ENCODE measurements at regions not wholly inside any gene's neighbourhood (a gene's known extent, or its start where the extent isn't known, plus 50 kb on each side); places are given as distances from the start of the nearest gene placed in this dataset.
"Not testable (repeated sequence)": the region's sequence is repeated elsewhere in the genome, so short reads cannot be mapped to it uniquely, and the experiment has no call there.

DNA sequence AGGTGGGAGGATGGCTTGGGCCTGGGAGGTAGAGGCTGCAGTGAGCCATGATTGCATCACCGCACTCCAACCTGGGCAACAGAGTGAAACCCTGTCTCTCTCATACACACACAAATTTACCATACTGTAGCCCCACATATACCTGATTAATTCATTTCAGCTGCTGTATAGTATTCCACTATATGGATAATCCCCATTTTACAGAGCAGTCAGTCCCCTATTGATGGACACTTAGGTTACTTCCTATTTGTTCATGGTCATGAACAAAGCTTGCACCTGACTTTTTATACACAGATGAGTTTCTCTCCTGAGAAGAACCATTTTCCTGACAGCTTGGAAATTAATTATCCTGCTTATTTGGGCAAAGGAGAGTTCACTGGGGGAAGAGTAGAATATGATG is 59.2 kb downstream of the EMX2 start:
- no peak for DNase-seq (ENCODE audit: low spot score)

DNA sequence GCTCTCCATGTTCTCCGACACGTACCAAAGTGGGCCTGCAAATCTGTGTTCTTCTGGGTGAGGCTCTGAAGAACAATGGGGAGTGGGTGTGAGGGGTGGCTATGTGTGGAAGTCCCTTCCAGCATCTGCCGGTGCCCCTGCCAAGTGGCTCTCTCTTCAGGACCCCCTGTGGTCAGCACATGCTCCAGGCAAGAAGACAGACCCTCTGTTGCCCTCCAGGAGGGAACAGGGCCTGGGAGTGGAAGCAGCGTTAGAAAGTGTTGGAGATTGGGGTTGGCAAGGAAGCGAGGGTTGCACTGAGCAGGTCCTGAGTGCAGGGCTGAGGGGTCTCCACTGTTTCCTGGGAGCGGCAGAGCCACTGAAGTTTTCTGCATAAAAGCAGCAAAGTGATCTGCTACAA is 60.5 kb downstream of the EMX2 start:
- DNase-seq (ENCODE audit: low spot score), result no peak

DNA sequence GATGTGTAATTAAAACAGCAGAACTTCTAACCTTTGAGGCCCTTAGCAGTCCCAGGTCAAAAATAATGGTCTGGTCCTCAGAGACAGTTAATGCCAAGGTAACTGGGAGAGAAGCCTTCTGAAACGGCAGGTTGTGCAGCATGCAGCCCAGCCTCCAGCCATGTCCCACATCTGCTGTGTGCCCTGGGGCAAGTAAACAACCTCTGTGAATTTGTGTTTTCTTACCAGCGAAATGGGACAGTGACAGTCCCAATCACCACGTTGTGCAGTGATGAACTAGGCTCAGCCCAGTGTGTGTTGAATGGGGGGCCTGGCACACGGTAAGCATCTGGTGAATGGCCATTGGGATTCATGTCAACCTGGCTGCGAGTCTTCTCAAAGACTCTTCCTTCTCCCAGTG is 61.2 kb downstream of the EMX2 start:
- DNase-seq (ENCODE audit: low spot score), result no peak

DNA sequence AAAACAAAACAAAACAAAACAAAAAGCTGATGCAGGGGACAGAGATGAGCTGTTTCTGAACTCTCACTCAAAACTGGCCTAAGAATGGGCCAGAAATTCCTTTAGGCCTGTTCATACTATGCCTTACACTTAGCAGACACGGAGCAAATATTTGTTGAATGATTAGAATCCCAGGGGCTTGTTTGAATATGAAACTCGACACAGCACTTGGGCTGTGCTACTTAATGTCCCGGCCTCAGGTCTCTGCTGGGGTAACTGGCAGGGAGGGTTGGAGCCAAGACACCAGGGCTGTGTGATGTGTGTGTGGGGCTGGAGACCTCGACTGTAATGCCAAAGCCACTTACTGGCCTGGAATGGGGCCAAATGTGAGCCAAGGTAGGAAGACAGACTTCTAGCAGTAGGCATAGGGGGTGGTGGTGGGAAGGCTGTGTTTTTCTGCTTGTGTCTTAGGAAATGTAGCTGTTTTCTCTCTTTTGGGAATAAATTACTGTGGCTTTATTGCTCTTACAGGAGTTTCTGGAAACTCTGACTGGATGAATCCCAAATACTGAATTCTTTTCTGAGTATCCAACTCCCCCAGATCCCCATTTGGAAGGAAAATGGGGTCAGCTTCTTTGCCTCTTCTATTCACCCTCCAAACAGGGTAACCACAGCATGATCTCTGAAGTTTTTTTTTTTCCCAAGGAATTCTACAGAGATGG is 66.7 kb downstream of the EMX2 start:
- DNase-seq (ENCODE audit: low spot score), result no peak

DNA sequence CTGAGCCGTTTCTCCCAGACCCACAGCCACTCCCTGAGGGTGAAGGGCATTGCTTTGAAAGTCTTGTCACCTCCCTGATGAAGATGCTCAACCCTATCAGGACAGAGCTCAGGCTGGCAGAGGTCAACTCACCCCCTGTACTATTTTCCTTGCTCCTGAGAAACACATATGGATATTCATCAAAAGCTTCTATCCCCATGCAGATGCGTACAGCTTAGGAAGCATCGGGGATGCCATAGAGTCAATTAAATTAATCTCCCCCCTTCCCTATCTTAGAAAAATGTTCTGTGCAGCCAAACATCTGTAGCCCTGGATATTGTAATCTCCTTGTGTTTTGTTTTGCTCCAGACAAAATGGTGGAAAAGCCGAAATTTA is 67.2 kb downstream of the EMX2 start:
- DNase-seq (ENCODE audit: low spot score), result no peak

DNA sequence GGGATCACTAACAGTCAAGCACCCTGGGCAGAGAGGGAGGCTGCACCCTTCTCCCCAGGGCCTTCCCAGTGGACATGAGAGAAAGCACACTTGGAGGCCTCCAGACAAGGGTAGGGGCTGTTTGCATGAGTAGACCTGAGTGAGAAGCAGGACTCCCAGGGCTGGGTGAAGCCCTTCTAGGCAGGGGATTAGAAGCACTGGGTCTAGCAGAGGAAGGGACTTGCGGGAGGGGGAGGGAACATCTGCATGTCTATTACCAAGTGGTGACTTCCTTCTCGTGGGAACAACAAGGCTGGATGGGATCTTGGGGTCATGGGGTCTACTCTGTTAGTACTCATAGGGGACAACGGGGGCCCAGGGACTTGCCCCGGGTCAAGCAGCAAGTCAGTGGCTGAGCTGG is 67.8 kb downstream of the EMX2 start:
- no peak for DNase-seq (ENCODE audit: low spot score)

DNA sequence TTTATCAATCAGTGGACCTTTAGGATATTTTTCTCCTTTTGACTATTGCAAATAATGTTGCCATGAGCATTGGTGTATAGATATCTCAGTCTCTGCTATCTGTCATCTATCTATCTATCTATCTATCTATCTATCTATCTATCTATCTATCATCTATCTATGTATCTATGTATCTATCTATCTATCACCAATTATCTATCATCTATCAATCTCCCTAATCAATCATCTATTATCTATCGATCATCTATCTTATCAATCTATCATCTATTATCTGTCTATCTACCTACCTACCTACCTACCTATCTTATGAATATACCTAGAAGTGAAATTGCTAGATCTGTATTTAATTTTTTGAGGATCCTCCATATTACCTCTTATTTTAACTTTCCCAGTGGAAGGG is 69.6 kb downstream of the EMX2 start:
- no peak for DNase-seq (ENCODE audit: low spot score)

DNA sequence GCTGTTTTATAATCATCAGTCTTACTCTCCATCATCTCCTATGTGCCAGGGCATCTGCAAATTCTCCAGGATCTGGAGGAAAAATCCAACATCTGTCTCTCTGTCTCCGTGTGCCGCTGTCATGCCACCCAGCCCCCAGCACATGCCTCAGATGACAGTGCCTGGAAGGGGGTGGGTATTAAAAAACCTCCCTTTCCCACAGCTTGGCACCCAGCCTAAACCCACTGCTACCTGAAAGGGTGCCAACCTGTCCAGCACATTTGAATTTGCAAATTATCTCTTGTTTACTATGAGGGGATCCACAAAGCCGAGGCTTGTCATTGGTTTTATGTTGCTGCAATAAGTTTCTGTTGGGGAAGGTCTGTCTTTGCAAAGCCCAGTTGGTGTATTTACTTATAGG is 73.1 kb downstream of the EMX2 start:
- no peak for DNase-seq (ENCODE audit: low spot score)

DNA sequence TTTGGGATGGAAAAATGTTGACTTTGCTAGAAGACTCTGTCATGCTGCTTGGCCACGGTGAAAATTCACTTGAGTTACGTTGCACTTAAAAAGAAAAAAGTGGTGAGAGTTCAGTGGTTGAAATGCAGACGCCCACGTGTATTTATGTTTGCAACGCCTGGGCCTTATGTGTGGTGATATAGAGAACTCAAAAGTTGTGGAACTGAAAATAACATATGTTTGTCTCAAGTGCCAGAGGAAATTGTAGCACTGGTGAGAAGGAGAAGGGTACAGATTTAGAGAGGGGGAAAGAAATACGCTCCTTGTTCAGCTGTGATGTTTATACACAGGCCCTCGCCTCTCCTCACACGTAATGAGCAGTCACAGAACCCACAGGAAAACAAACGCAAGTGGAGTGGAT is 73.6 kb downstream of the EMX2 start:
- no peak for DNase-seq (ENCODE audit: low spot score)

DNA sequence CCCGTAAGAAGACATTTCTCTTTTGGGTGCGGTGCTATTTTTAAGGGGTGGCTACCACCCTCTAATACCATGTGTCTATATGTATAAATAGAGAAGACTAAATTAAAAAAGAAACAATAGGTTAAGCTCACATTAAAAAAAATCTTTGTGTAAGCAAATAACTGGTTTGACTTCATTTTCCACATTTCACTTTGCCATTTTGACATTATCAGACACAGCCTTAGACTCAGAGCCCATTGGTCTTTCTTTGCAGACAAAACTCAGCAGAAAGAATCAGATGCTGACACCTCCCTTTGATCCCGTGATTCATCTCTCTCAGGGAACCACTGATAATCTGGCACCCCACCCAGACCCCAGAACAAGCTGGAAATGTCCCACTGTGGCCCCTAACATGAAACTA is 74.5 kb downstream of the EMX2 start:
- no peak for DNase-seq (ENCODE audit: low spot score)

DNA sequence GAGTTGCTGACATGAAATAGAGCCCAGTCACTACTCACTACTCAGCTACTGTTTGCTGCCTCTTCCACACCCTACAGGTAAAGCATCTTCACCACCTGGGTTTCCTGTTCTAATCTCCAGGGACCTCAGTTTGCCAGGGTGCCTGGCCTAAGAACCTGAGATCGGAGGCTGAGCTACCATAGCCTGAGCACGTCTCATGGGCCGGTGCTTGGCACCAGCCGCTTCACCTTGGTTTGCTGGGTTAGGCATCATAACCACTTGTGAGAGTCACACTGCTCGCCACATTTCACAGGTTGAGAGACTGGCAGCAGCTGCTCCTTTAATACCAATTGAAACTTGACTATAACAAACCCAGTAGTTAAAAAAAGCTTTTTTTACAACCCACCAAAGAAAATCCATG is 75.1 kb downstream of the EMX2 start:
- no peak for DNase-seq (ENCODE audit: low spot score)

DNA sequence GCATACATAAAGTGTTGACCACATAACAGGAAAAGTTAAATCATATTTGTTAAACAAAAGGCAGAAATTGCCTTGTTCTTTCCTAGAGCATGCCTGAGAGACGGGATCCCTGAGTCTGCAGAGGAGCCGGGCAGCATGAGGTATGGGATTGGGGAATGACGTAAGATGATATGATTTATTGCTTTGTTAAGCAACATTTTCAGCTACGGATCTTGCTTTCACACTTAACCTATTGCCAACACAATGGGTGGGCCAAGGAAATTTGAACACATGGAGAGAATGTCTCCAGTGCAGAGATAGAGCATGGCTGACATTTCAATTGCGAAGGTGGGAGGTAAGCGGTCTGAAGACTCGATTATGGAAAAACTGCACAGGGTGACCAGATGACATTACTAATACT is 76.7 kb downstream of the EMX2 start:
- no peak for DNase-seq (ENCODE audit: low spot score)

DNA sequence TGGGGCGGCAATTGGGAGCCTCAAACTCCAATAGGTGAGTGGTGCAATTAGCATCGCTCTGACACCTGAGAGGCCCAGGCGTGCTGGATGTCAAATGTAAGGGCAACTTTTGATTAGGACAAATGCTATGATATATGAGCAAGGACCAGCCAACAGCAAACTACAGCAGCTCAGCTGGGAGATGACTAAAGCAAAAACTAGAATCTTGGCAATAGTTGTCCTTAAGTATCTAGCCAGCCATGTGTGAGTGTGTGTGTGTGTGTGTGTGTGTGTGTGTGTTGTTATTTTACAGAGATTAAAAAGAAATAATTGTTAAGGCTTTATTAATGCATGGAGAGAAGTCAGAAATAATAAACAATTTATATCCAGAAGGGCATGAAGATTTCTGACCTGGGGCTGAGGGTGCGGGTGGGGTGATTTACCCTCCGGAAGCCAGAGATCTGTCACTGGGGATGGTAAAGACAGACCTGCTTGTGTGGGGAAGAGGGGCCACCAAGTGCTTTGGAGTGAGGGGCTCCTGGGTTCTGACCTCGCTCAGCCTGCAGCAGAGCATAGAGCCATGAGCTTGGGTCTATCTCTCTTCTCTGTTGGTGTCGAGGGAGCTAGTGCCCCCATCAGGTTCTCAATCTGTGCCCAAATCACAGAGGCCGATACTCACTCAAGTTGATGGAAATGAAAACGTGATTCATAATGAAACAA is 77.3 kb downstream of the EMX2 start:
- no peak for DNase-seq (ENCODE audit: low spot score)

DNA sequence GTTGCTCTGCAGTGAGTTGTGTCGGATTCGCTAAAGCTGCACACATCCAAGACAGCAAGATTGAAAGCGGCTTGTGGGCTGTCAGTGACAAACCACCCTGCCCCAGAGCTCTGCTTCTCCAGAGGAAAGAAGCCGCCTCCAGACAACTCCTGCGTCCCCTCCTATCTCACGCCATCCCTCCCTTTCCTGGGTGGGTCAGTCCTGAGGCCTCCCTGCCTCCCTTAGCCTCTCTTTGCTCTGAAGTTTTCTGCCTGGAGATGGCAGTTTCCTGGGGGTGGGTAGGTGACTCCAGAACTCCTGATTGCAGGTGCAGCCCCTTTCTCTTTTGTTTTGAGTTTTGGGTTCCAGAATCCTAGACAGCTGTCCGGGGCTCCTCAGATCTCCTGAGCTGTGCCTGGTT is 78.7 kb downstream of the EMX2 start:
- no peak for DNase-seq (ENCODE audit: low spot score)

DNA sequence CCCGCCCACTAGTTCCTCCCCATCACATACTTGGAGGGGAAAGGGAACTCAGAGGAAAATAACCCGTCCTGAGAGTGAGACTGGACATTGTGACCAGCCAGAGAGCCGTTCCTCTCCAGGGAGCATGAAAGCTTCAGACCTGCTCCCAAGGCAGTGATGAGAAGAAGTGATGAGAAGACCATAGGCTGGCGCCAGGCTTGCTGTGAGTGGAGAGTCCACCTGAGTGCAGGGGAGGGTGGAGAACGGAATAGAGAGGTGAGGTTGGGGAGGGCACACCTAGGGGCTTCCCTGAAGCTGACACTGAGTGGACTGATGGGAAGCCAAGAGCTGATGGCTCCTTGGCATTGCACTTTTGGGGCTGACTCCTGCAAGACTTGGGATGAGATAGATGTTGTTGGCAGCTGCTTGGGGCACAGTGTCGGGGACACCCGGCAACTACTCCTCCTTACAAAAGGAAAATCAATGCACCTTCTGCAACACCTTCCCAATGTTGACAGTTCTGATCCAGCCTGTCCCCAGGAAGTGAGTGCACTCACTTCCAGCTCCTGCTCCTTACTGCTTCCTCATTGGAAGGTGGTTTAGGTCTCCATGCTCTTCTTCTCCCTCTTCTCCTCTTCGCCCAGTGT is 79.4 kb downstream of the EMX2 start:
- DNase-seq (ENCODE audit: low spot score), result no peak

DNA sequence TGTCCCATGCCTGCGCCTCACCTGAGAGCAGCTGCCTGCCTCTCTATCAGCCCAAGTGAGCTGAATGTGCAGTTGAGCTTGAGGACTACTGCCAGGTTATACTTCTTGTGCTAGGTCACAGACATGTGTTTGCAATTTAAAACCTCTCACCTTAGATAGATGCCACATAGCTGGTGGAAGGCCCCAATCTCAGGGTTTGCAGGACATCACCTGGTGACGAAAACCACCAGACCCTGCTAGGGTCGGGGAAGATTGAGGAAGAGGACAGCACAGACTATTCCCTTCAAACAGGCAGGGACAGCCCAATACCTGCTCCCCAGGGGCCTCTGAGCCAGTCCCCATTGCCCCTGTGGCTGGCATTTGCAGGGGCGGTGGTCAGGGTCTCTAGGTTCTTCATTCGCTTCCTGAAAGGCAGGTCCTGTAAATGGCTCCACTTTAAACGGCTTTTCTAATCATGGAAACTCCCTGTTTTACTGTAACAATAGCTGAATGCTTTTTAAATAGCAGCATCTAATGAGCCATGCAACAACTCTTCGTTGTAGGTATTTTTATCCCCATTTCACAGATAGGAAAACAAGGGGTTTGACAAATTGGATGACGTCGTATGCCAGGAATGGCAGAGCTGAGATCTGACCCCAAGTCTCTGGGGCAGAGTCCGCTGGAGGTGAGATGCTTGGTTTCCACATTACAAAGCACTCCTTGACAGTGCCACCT is 80.1 kb downstream of the EMX2 start:
- DNase-seq (ENCODE audit: low spot score), result no peak

DNA sequence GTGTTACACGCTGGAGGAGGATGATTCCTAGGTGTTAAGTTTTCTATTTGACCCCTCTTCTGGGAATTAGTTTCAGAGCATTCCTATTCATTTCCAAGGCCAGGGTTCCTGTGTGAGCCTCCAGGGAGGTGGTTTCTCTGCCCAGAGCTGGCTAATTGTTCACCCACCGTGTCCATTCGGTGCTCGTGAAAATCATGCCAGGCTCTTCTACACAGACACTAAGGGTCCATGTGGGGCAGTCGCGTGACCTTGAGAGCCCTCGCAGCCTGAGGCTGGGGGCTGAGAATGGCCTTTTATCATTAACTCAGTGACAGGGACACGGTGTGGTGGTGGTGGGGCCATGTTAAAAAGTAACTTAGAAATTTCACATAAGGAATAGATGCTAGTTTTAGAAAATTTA is 83.7 kb downstream of the EMX2 start:
- DNase-seq (ENCODE audit: low spot score), result no peak

DNA sequence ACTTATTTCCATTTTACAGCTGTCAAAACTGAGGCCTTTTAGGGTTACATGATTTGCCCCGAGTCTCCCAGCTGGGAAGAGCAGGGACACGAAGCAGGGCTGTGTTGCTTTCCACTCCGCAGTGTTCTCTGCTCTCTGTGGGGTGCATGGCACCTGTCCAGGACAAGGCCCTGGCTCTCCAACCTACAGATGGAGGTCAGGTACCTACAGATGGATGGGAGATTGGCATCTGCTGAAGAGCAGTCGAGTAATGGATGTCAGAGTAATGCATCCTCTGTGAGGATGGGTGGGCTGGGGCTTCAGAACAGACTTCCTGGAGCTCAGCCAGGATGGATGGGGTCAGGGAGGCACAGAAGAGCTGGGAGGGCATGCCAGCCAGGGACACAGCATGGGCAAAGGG is 85.0 kb downstream of the EMX2 start:
- DNase-seq (ENCODE audit: low spot score), result no peak

DNA sequence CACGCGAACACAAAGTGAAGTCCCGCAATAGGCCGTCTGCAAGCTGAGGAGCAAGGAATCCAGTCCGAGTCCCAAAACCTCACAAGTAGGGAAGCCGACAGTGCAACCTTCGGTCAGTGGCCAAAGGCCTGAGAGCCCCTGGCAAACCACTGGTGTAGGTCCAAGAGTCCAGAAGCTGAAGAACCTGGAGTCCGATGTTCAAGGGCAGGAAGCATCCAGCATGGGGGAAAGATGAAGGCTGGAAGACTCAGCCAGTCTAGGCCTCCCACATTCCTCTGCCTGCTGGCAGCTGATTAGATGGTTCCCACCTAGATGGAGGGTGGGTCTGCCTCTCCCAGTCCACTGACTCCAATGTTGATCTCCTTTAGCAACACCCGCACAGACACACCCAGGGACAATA is 87.2 kb downstream of the EMX2 start:
- not testable (repeated sequence) for DNase-seq (ENCODE audit: low spot score)

DNA sequence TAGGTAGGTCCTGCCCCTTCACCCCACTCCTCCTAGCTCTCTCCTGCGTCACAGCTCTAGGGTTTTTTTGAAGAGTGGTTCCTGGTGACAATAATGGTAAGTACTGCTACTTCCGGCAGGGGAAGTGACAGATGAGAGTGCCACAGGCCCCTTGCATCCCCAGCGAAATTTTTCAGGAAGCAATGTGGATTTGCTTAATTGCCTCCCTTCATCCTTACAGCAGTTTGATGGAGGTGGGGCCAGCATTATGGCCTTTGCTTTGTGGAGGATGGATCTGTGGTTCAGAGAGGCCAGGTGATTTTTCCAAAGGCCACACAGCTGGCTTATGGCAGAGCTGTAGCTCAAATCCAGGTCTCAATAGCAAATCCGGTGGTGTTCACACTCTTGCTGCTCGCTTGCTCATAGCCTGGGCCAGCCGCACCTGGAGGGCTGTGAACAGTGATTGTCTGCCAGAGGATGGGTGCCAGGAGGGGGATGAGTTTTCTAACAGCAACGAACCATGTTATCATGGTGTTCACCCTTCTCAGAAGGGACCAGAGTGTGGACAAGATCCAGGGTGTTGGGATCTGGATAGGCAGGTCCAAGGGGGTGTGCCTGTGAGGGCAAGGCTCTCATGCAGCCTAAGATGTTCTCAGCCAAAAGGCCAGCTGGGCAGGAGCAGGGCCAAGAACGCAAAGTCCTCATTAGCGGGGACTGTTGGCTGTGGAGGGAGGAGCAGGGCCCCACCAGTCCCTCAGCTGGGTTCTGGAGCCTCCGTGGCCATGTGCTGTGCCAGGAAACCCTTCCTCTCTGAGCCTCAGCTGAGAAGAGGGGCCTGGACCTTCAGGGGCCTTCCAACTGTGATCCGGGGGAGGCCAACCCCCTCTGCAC is 89.0 kb downstream of the EMX2 start:
- DNase-seq (ENCODE audit: low spot score), result no peak

DNA sequence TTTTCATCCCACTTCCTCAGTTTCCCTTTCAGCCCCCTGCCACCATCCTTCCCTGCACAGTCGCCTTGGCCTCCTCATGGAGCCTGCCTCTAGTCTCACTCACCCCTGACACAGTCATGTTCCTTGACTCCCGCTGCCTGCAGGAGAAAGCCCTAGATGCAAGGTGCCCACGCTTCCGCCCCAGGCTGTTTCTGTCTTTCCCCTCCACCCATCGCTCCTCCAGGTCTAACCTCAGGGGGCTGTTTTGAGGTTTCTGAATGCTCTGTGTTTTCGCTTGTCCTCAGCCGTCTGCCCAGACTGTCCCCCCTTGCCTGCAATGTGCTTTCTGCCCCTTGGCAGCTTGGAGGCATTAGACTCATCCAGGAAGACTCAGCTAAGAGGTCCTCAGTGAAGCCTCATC is 89.9 kb downstream of the EMX2 start:
- no peak for DNase-seq (ENCODE audit: low spot score)

DNA sequence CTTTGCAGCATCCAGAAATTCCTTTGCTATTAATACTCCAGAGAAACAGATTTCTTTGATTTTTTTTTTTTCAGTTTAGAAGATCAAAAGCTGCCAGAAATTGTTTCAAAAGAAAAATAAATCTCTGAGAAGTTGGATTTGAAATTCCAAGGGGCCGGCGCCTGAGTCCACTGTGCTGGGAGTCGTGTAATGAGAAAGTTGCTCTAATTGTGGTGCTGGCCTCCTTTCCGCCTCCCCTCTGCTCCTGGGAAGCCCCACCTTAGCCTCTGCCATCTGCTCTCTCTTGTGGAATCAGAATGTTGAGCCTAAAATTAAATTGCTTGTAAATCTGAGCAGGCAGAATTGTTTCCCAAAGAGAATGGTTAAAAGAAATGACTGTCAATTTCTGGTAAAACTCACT is 93.3 kb downstream of the EMX2 start:
- no peak for DNase-seq (ENCODE audit: low spot score)

All from COLO829 (cell line).